ENCODE measurements at regions not wholly inside any gene's neighbourhood (a gene's known extent, or its start where the extent isn't known, plus 50 kb on each side); places are given as distances from the start of the nearest gene placed in this dataset.

- H3K27me3 ChIP-seq (replicated peaks), result no peaks in the 10 kb centered on the region
- no peak for DNase-seq
- H3K36me3 ChIP-seq (replicated peaks), result no peaks in the 10 kb centered on the region
- in situ Hi-C loops (cut with HindIII; ENCODE audit: low pct_ligation_motif_present, low sequenced_read_pairs), result no loop called here
- H3K4me3 ChIP-seq (ENCODE audit: low read depth, low read length), result no peak overlapping the region
- TF ChIP-seq CTCF (IDR thresholded peaks at IDR 0.05; ENCODE audit: low read depth, low read length, missing control alignments), result no peak
- no peak overlapping the region for H3K27ac ChIP-seq
Observed at GRCh38 chr20:20816969-20817755, 104.7 kb upstream of the RALGAPA2 start.

GRCh38 chr20:20815711-20816455 lies 103.4 kb upstream of the RALGAPA2 start:
- no peak for TF ChIP-seq CTCF (IDR thresholded peaks at IDR 0.05; ENCODE audit: low read depth, low read length, missing control alignments)
- in situ Hi-C loops (cut with HindIII; ENCODE audit: low pct_ligation_motif_present, low sequenced_read_pairs), result no loop called here
- Histone ChIP-seq H3K27me3 (replicated peaks) (no peaks in the 10 kb centered on the region), H3K4me3 (ENCODE audit: low read depth, low read length) (no peak overlapping the region), H3K27ac (no peak overlapping the region), H3K36me3 (replicated peaks) (no peaks in the 10 kb centered on the region)
- DNase-seq, result no peak

- TF ChIP-seq CTCF (IDR thresholded peaks at IDR 0.05; ENCODE audit: low read depth, low read length, missing control alignments), result no peak
- H3K27me3 ChIP-seq (replicated peaks), result no peaks in the 10 kb centered on the region
- no peak overlapping the region for H3K4me3 ChIP-seq (ENCODE audit: low read depth, low read length)
- in situ Hi-C loops (cut with HindIII; ENCODE audit: low pct_ligation_motif_present, low sequenced_read_pairs), result no loop called here
- no peak overlapping the region for H3K27ac ChIP-seq
- H3K36me3 ChIP-seq (replicated peaks), result no peaks in the 10 kb centered on the region
- DNase-seq, result no peak
Observed at GRCh38 chr20:20814685-20815084, 102.2 kb upstream of the RALGAPA2 start.

GRCh38 chr20:20812136-20812535 lies 99.7 kb upstream of the RALGAPA2 start:
- H3K36me3 ChIP-seq (replicated peaks), result no peaks in the 10 kb centered on the region
- H3K27me3 ChIP-seq (replicated peaks), result no peaks in the 10 kb centered on the region
- H3K27ac ChIP-seq, result no peak overlapping the region
- no peak overlapping the region for H3K4me3 ChIP-seq (ENCODE audit: low read depth, low read length)
- DNase-seq, result no peak
- no peak for TF ChIP-seq CTCF (IDR thresholded peaks at IDR 0.05; ENCODE audit: low read depth, low read length, missing control alignments)
- in situ Hi-C loops (cut with HindIII; ENCODE audit: low pct_ligation_motif_present, low sequenced_read_pairs), result no loop called here

GRCh38 chr20:20808016-20808415 lies 95.6 kb upstream of the RALGAPA2 start:
- DNase-seq, result no peak
- Histone ChIP-seq H3K27ac (no peak overlapping the region), H3K27me3 (replicated peaks) (no peaks in the 10 kb centered on the region), H3K36me3 (replicated peaks) (no peaks in the 10 kb centered on the region), H3K4me3 (ENCODE audit: low read depth, low read length) (no peak overlapping the region)
- no peak for TF ChIP-seq CTCF (IDR thresholded peaks at IDR 0.05; ENCODE audit: low read depth, low read length, missing control alignments)
- in situ Hi-C loops (cut with HindIII; ENCODE audit: low pct_ligation_motif_present, low sequenced_read_pairs), result no loop called here

Data from brain microvascular endothelial cell (primary cell).